H1 (cell line): ENCODE measurements at regions not wholly inside any gene's neighbourhood (a gene's known extent, or its start where the extent isn't known, plus 50 kb on each side); places are given as distances from the start of the nearest gene placed in this dataset.

Experiments
- CTCF ChIA-PET: fragments of 300-600 bp; sonication (Branson Sonifier 250); formaldehyde crosslinking; loops from one replicate; lab custom pipeline; 2021; ENCODE audit not compliant: partially characterized antibody; lab: Charles Lee
- POLR2A ChIA-PET: fragments of 300-600 bp; sonication (Branson Sonifier 250); formaldehyde crosslinking; loops from one replicate; lab custom pipeline; 2021; ENCODE audit warnings: inconsistent platforms; ENCODE audit not compliant: partially characterized antibody; lab: Charles Lee
- DNase-seq, 2 experiments: peaks; one replicate each; pipeline versions ENCODE4 v3.0.0 to v3.0.0-alpha.2; 2010 to 2022; ENCODE audit warnings: low spot score in 2 of 2, low read depth in 1 of 2, mixed read lengths in 1 of 2
- FAIRE-seq: peaks from 2 replicates; lab custom pipeline; 2011; peaks lifted over from hg19 to GRCh38; lab: Jason Lieb, UNC
- H2AFZ ChIP-seq: 2 replicates; pipeline ENCODE4 v1.8.1; 2012; ENCODE audit warnings: low read length, inconsistent platforms
- H2AK5ac ChIP-seq: 2 replicates; pipeline ENCODE4 v1.6.1; 2013; ENCODE audit warnings: low read depth, low read length
- H2BK120ac ChIP-seq: replicated peaks from 2 replicates; pipeline ENCODE3; 2013; ENCODE audit warnings: low read depth, low read length, inconsistent platforms
- H2BK12ac ChIP-seq: 2 replicates; pipeline ENCODE4 v1.6.1; 2013; ENCODE audit warnings: low read depth, low read length
- H2BK15ac ChIP-seq: 2 replicates; pipeline ENCODE4 v1.6.1; 2013; ENCODE audit warnings: low read length
- H2BK20ac ChIP-seq: 2 replicates; pipeline ENCODE4 v1.6.1; 2013; ENCODE audit warnings: low read length
- H2BK5ac ChIP-seq: 2 replicates; pipeline ENCODE4 v1.6.1; 2013; ENCODE audit warnings: low read depth, low read length
- H3K14ac ChIP-seq: 2 replicates; pipeline ENCODE4 v1.6.1; 2013; ENCODE audit warnings: inconsistent platforms; ENCODE audit not compliant: insufficient read length
- H3K18ac ChIP-seq: 2 replicates; pipeline ENCODE4 v1.6.1; 2013; ENCODE audit warnings: low read length; ENCODE audit errors: extremely low read depth
- H3K23ac ChIP-seq: 2 replicates; pipeline ENCODE4 v1.6.1; 2013; ENCODE audit warnings: inconsistent platforms; ENCODE audit not compliant: insufficient read length
- H3K23me2 ChIP-seq: 2 replicates; pipeline ENCODE4 v1.6.1; 2013; ENCODE audit warnings: low read depth, low read length
- H3K27ac ChIP-seq: 2 replicates; pipeline ENCODE4 v1.6.1; 2011; ENCODE audit warnings: low read depth, low read length, inconsistent platforms
- H3K27me3 ChIP-seq, 4 experiments: replicated peaks in 1 of 4; 1 replicate in 1 of 4; 2 replicates in 3 of 4; pipeline versions ENCODE4 v1.6.1 to v1.8.1; 2011 to 2013; ENCODE audit warnings: low read length in 3 of 4, mild to moderate bottlenecking in 3 of 4, inconsistent platforms in 2 of 4, mixed read lengths in 2 of 4, moderate library complexity in 1 of 4; ENCODE audit not compliant: control insufficient read depth in 3 of 4, insufficient read depth in 3 of 4; ENCODE audit errors: extremely low read depth in 1 of 4
- H3K36me3 ChIP-seq, 4 experiments: 2 replicates each; pipeline versions ENCODE4 v1.6.1 to v1.8.1; 2011 to 2013; ENCODE audit warnings: mild to moderate bottlenecking in 4 of 4, low read length in 3 of 4, moderate library complexity in 2 of 4, control low read depth in 1 of 4, inconsistent platforms in 1 of 4; ENCODE audit not compliant: insufficient read depth in 4 of 4, control insufficient read depth in 2 of 4
- H3K4ac ChIP-seq: replicated peaks from 2 replicates; pipeline ENCODE3; 2013; ENCODE audit warnings: low read length, low read depth, mixed read lengths, inconsistent platforms; ENCODE audit not compliant: insufficient read length
- H3K4me1 ChIP-seq, 4 experiments: replicated peaks in 1 of 4; 1 replicate in 1 of 4; 2 replicates in 3 of 4; pipeline versions ENCODE4 v1.6.1 to v1.8.1; 2011 to 2013; ENCODE audit warnings: low read length in 3 of 4, inconsistent platforms in 2 of 4, mixed read lengths in 1 of 4; ENCODE audit not compliant: insufficient read depth in 4 of 4, control insufficient read depth in 3 of 4
- H3K4me2 ChIP-seq, 2 experiments: 2 replicates each; pipeline versions ENCODE4 v1.6.1 to v1.8.1; 2011 to 2013; ENCODE audit warnings: low read depth in 2 of 2, low read length in 2 of 2, control low read depth in 1 of 2, inconsistent platforms in 1 of 2, mild to moderate bottlenecking in 1 of 2; ENCODE audit not compliant: insufficient read depth in 1 of 2
- H3K4me3 ChIP-seq, 4 experiments: fragments of 200-600, 300-600 bp in 1 of 4; sonication (generic), shearing (Covaris generic), sonication (Bioruptor Twin) in 1 of 4; 2 replicates each; pipeline versions ENCODE4 v1.5.1 to v1.8.1; 2011 to 2016; ENCODE audit warnings: low read length in 4 of 4, low read depth in 3 of 4, control low read depth in 2 of 4, inconsistent platforms in 2 of 4, mild to moderate bottlenecking in 2 of 4, mixed read lengths in 1 of 4, moderate library complexity in 1 of 4; ENCODE audit not compliant: insufficient read depth in 2 of 4; ENCODE audit errors: extremely low read depth in 1 of 4
- H3K56ac ChIP-seq: replicated peaks from 2 replicates; pipeline ENCODE3; 2013; ENCODE audit warnings: low read depth, mild to moderate bottlenecking, mixed read lengths, low read length, inconsistent platforms; ENCODE audit not compliant: insufficient read length
- H3K79me1 ChIP-seq: 2 replicates; pipeline ENCODE4 v1.6.1; 2013; ENCODE audit warnings: low read depth, low read length, control low read depth
- H3K79me2 ChIP-seq, 2 experiments: 2 replicates each; pipeline versions ENCODE4 v1.6.1 to v1.8.1; 2012 to 2013; ENCODE audit warnings: low read length in 2 of 2, mild to moderate bottlenecking in 2 of 2, inconsistent platforms in 1 of 2; ENCODE audit not compliant: insufficient read depth in 2 of 2, control insufficient read depth in 1 of 2
- H3K9ac ChIP-seq, 4 experiments: replicated peaks in 1 of 4; 1 replicate in 1 of 4; 2 replicates in 3 of 4; pipeline versions ENCODE4 v1.6.1 to v1.8.1; 2011 to 2013; ENCODE audit warnings: low read depth in 3 of 4, low read length in 3 of 4, control low read depth in 2 of 4, mild to moderate bottlenecking in 2 of 4, moderate library complexity in 2 of 4, inconsistent platforms in 1 of 4; ENCODE audit errors: extremely low read depth in 1 of 4
- H3K9me3 ChIP-seq, 2 experiments: 2 replicates each; pipeline versions ENCODE4 v1.6.1 to v1.8.1; 2012 to 2013; ENCODE audit warnings: mild to moderate bottlenecking in 2 of 2, moderate library complexity in 2 of 2, control low read depth in 1 of 2, inconsistent platforms in 1 of 2, low read depth in 1 of 2, low read length in 1 of 2, mixed read lengths in 1 of 2; ENCODE audit not compliant: insufficient read depth in 2 of 2
- H4K20me1 ChIP-seq, 2 experiments: replicated peaks in 1 of 2; 2 replicates each; pipeline versions ENCODE3 to v1.8.1; 2011 to 2013; ENCODE audit warnings: inconsistent platforms in 2 of 2, low read length in 2 of 2, mild to moderate bottlenecking in 1 of 2; ENCODE audit not compliant: insufficient read depth in 2 of 2, control insufficient read depth in 1 of 2
- H4K5ac ChIP-seq: 2 replicates; pipeline ENCODE4 v1.6.1; 2013; ENCODE audit warnings: low read length, low read depth, mixed read lengths, inconsistent platforms; ENCODE audit not compliant: insufficient read length
- H4K8ac ChIP-seq: 2 replicates; pipeline ENCODE4 v1.8.0; 2013; ENCODE audit warnings: mild to moderate bottlenecking, moderate library complexity, low read length, inconsistent platforms; ENCODE audit not compliant: insufficient read depth; ENCODE audit errors: extremely low read depth
- H4K91ac ChIP-seq: replicated peaks from 2 replicates; pipeline ENCODE3; 2013; ENCODE audit warnings: low read length, mixed read lengths, inconsistent platforms; ENCODE audit not compliant: insufficient read length
- ASH2L ChIP-seq: fragments of 200-600, 300-600 bp; sonication (generic); IDR thresholded peaks from one replicate; pipeline ENCODE4 v1.7.1; 2017; ENCODE audit warnings: low read length
- CHD1 ChIP-seq: IDR thresholded peaks from 2 replicates; pipeline ENCODE4 v1.6.1; 2012; ENCODE audit warnings: low read depth, low read length, improper control_type of control experiment
- HDAC6 ChIP-seq: IDR thresholded peaks from one replicate; pipeline ENCODE4 v1.7.1; 2012; ENCODE audit warnings: low read depth, mild to moderate bottlenecking, inconsistent platforms, low read length, moderate library complexity
- KDM5A ChIP-seq: fragments of 200-600 bp; IDR thresholded peaks from 2 replicates; pipeline ENCODE4 v1.7.1; 2012; ENCODE audit warnings: mild to moderate bottlenecking, low read length, inconsistent platforms, mixed read lengths
- POLR2A ChIP-seq, 2 experiments: IDR thresholded peaks; 1 replicate in 1 of 2; 2 replicates in 1 of 2; pipeline ENCODE4 v1.6.1; 2011; ENCODE audit warnings: low read depth in 2 of 2, low read length in 2 of 2, mild to moderate bottlenecking in 2 of 2; ENCODE audit errors: control extremely low read depth in 1 of 2
- RNF2 ChIP-seq: fragments of 200-900, 300-1000 bp; sonication (generic); IDR thresholded peaks from 2 replicates; pipeline ENCODE4 v1.7.1; 2016; ENCODE audit warnings: borderline replicate concordance, low read depth, mild to moderate bottlenecking, antibody characterized with exemption, low read length; ENCODE audit not compliant: poor library complexity, severe bottlenecking; ENCODE audit errors: missing control alignments
- SIX5 ChIP-seq: IDR thresholded peaks from 2 replicates; pipeline ENCODE4 v1.6.1; 2011; ENCODE audit warnings: mild to moderate bottlenecking, low read depth, low read length
- SP1 ChIP-seq: IDR thresholded peaks from 2 replicates; pipeline ENCODE4 v1.6.1; 2011; ENCODE audit warnings: low read depth, low read length
- SP2 ChIP-seq: IDR thresholded peaks from 2 replicates; pipeline ENCODE4 v1.6.1; 2012; ENCODE audit warnings: mild to moderate bottlenecking, low read length, inconsistent platforms
- TAF1 ChIP-seq: IDR thresholded peaks from 2 replicates; pipeline ENCODE4 v1.6.1; 2011; ENCODE audit warnings: mild to moderate bottlenecking, low read depth, low read length
- TBP ChIP-seq: IDR thresholded peaks from 2 replicates; pipeline ENCODE4 v1.6.1; 2011; ENCODE audit warnings: low read depth, low read length, improper control_type of control experiment
- TCF12 ChIP-seq: IDR thresholded peaks from 2 replicates; pipeline ENCODE4 v1.6.1; 2011; ENCODE audit warnings: low read depth, mild to moderate bottlenecking, low read length
- WGBS, 2 experiments: shearing (Covaris generic) in 1 of 2; methylation state at CpG; one replicate each; pipeline versions ENCODE4 v1.1.6 to v1.1.7; 2013 to 2015; ENCODE audit warnings: low lambda C conversion rate in 2 of 2, mixed read lengths in 2 of 2, inconsistent platforms in 1 of 2, low coverage in 1 of 2, missing lambda C conversion rate in 1 of 2; ENCODE audit not compliant: insufficient replicate concordance in 2 of 2, insufficient coverage in 1 of 2, insufficient read length in 1 of 2; ENCODE audit errors: extremely low coverage in 1 of 2, missing lambda C conversion rate in 1 of 2; 5-methylcytosine and 5-hydroxymethylcytosine counted together
- TF ChIP-seq, protein P1 (sequence below): IDR thresholded peaks from 2 replicates; pipeline ENCODE4 v1.6.1; 2011; ENCODE audit warnings: low read depth, mild to moderate bottlenecking, low read length; ENCODE audit not compliant: insufficient read depth

DNA sequence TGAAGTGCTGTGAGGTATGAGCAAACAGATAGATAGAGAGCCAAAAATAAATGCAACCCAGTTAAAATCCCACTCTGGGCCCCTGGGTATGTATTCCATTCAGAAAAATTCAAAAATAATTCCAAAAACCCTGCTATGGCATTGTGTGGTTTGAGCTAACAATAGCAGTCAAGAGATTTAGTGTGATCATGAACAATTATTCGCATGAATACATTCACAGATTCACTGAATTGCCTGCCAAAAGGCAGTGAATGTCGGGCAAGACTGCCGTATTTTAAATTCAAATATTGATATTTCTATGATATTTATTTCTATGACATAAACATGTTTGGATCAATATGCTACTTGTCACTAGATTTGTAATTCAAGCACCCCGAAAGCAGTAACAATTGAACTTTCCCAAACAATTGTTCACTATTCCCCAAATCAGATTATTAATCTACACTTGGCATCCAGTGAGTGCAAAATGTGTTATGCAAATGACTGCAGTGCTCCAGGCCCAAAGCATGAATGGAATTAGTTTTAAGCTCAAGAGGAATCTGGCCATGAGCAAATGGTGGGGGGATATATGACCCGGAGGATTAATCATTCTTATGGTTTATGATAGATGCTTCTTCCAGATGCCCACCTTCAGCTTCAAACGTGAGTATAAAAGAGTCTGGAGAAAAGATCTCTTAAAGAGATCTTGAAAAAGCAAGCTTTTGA, 417.0 kb upstream of the MEIS2 start:
- Histone ChIP-seq H3K4me1 (no peaks in the 10 kb centered on the region), H4K5ac (no peak overlapping the region), H4K20me1 (no peaks in the 10 kb centered on the region), H3K27ac (no peak overlapping the region), H2AK5ac (no peak overlapping the region), H3K79me2 (no peaks in the 10 kb centered on the region), H3K36me3 (no peaks in the 10 kb centered on the region; a peak in 1 of 8 replicates), H2BK20ac (no peak overlapping the region), H3K18ac (no peak overlapping the region), H4K8ac (no peak overlapping the region), H2BK15ac (no peak overlapping the region), H3K79me1 (no peaks in the 10 kb centered on the region), H3K27me3 (no peaks in the 10 kb centered on the region), H3K14ac (no peak overlapping the region), H2AFZ (no peak overlapping the region), H3K4me3 (no peak overlapping the region), H3K23ac (no peak overlapping the region), H3K23me2 (no peaks in the 10 kb centered on the region), H3K4me2 (no peak overlapping the region), H3K9ac (no peak overlapping the region), H3K9me3 (no peaks in the 10 kb centered on the region), H2BK120ac (no peak overlapping the region), H4K91ac (no peak overlapping the region), H3K56ac (no peak overlapping the region), H3K4ac (no peak overlapping the region), H2BK12ac (no peak overlapping the region), H2BK5ac (no peak overlapping the region)
- WGBS, 2 experiments = 85% methylated on average over 6 of the region's 6 CpGs; no CpG with 5 or more reads in 1 of the 2 experiments
- DNase-seq (no peak), FAIRE-seq (no peak)
- CTCF ChIA-PET = interaction anchor here (1.1 kb wide), 1 partner anchor 24 kb away, joined by 3 read pairs; no protein-coding TSS in a partner anchor
- POLR2A ChIA-PET = no interaction called here
- TF ChIP-seq POLR2A (IDR thresholded peaks at IDR 0.05; ENCODE audit: control extremely low read depth in 1 of 2, low read depth in 2 of 2, low read length in 2 of 2) (no peak), SP1 (no peak), TCF12 (no peak), SIX5 (no peak), RNF2 (no peak), CHD1 (no peak), SP2 (no peak), TAF1 (no peak), TBP (no peak), KDM5A (no peak), ASH2L (no peak), HDAC6 (no peak)
- TF ChIP-seq, protein P1, sequence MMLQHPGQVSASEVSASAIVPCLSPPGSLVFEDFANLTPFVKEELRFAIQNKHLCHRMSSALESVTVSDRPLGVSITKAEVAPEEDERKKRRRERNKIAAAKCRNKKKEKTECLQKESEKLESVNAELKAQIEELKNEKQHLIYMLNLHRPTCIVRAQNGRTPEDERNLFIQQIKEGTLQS = no peak
